GM12878 (cell line): ENCODE measurements at regions not wholly inside any gene's neighbourhood (a gene's known extent, or its start where the extent isn't known, plus 50 kb on each side); places are given as distances from the start of the nearest gene placed in this dataset.

Experiments used
- BACH1 ChIP-seq: fragments of 450-650 bp; IDR thresholded peaks from 2 replicates; pipeline ENCODE4 v1.6.1; 2017; ENCODE audit warnings: mild to moderate bottlenecking, borderline replicate concordance
- BHLHE40 ChIP-seq, 2 experiments: fragments of 450-650 bp in 1 of 2; IDR thresholded peaks; 2 replicates each; pipeline ENCODE4 v1.6.1; 2011 to 2017; ENCODE audit warnings: low read depth in 2 of 2, borderline replicate concordance in 1 of 2, improper control_type of control experiment in 1 of 2, low read length in 1 of 2, mild to moderate bottlenecking in 1 of 2
- CEBPZ ChIP-seq: fragments of 150-350 bp; IDR thresholded peaks from 2 replicates; pipeline ENCODE4 v1.6.1; 2016; ENCODE audit warnings: low read depth, low read length
- CREB1 ChIP-seq: IDR thresholded peaks from 2 replicates; pipeline ENCODE4 v1.6.1; 2012; ENCODE audit warnings: low read depth, mild to moderate bottlenecking, inconsistent platforms
- CREM ChIP-seq: IDR thresholded peaks from 2 replicates; pipeline ENCODE4 v1.6.1; 2014; ENCODE audit warnings: antibody characterized with exemption, low read depth
- CTCF ChIP-seq, 3 experiments: IDR thresholded peaks in 2 of 3; conservative IDR thresholded peaks in 1 of 3; 2 replicates each; pipeline ENCODE4 v1.5.1; 2011; ENCODE audit warnings: low read depth in 3 of 3, low read length in 3 of 3, mild to moderate bottlenecking in 3 of 3, control low read depth in 2 of 3, moderate library complexity in 2 of 3, inconsistent platforms in 1 of 3, mixed read lengths in 1 of 3; ENCODE audit not compliant: control insufficient read depth in 2 of 3, insufficient read depth in 1 of 3; ENCODE audit errors: extremely low read depth in 1 of 3
- DPF2 ChIP-seq: fragments of 450-650 bp; IDR thresholded peaks from 2 replicates; pipeline ENCODE4 v1.6.1; 2017; ENCODE audit warnings: mild to moderate bottlenecking
- E2F4 ChIP-seq: IDR thresholded peaks from 2 replicates; pipeline ENCODE4 v1.6.1; 2012; ENCODE audit warnings: low read depth, low read length, improper control_type of control experiment
- EGR1 ChIP-seq, 2 experiments: IDR thresholded peaks; 1 replicate in 1 of 2; 2 replicates in 1 of 2; pipeline ENCODE4 v1.6.1; 2011 to 2012; ENCODE audit warnings: low read depth in 2 of 2, low read length in 2 of 2, borderline replicate concordance in 1 of 2, mild to moderate bottlenecking in 1 of 2, moderate library complexity in 1 of 2
- ESRRA ChIP-seq: IDR thresholded peaks from 2 replicates; pipeline ENCODE4 v1.6.1; 2012; ENCODE audit warnings: mild to moderate bottlenecking, low read length, improper control_type of control experiment
- FOXK2 ChIP-seq: fragments of 450-650 bp; IDR thresholded peaks from 2 replicates; pipeline ENCODE4 v1.6.1; 2017; ENCODE audit warnings: mild to moderate bottlenecking, moderate library complexity
- HDGF ChIP-seq: fragments of 450-650 bp; IDR thresholded peaks from 2 replicates; pipeline ENCODE4 v1.6.1; 2016; ENCODE audit warnings: antibody characterized with exemption
- IRF4 ChIP-seq: IDR thresholded peaks from 2 replicates; pipeline ENCODE4 v1.6.1; 2011; ENCODE audit warnings: low read depth, low read length
- JUND ChIP-seq: IDR thresholded peaks from 2 replicates; pipeline ENCODE4 v1.6.1; 2012; ENCODE audit warnings: low read depth, mild to moderate bottlenecking, low read length, improper control_type of control experiment, moderate library complexity
- MAX ChIP-seq: IDR thresholded peaks from 2 replicates; pipeline ENCODE4 v1.6.1; 2012; ENCODE audit warnings: low read depth, low read length, improper control_type of control experiment
- PKNOX1 ChIP-seq: fragments of 450-650 bp; IDR thresholded peaks from 2 replicates; pipeline ENCODE4 v1.6.1; 2016; ENCODE audit warnings: mild to moderate bottlenecking
- POLR2A ChIP-seq: IDR thresholded peaks from 2 replicates; pipeline ENCODE4 v1.6.1; 2011; ENCODE audit warnings: low read depth, mild to moderate bottlenecking, low read length
- RCOR1 ChIP-seq: conservative IDR thresholded peaks from 2 replicates; pipeline ENCODE4 v1.6.1; 2012; ENCODE audit warnings: low read depth, low read length, improper control_type of control experiment
- RFX5 ChIP-seq: IDR thresholded peaks from 2 replicates; pipeline ENCODE4 v1.6.1; 2011; ENCODE audit warnings: low read depth, low read length, improper control_type of control experiment
- SMARCA5 ChIP-seq: fragments of 450-650 bp; IDR thresholded peaks from 2 replicates; pipeline ENCODE4 v1.6.1; 2017; ENCODE audit warnings: mild to moderate bottlenecking
- SMC3 ChIP-seq: IDR thresholded peaks from 2 replicates; pipeline ENCODE4 v1.6.1; 2011; ENCODE audit warnings: low read length, improper control_type of control experiment, borderline replicate concordance
- STAT1 ChIP-seq: fragments of 450-650 bp; conservative IDR thresholded peaks from 2 replicates; pipeline ENCODE4 v1.6.1; 2014; ENCODE audit warnings: antibody characterized with exemption, mild to moderate bottlenecking
- TARDBP ChIP-seq: IDR thresholded peaks from 2 replicates; pipeline ENCODE4 v1.6.1; 2016; ENCODE audit warnings: borderline replicate concordance
- ZNF207 ChIP-seq: fragments of 450-650 bp; IDR thresholded peaks from 2 replicates; pipeline ENCODE4 v1.6.1; 2014; ENCODE audit warnings: antibody characterized with exemption, mild to moderate bottlenecking, borderline replicate concordance
- TF ChIP-seq, protein P1 (sequence below): IDR thresholded peaks from 2 replicates; pipeline ENCODE4 v1.6.1; 2012; ENCODE audit warnings: low read length, inconsistent platforms

- TF ChIP-seq PKNOX1 (no peak), MAX (no peak), FOXK2 (no peak), E2F4 (no peak), CEBPZ (no peak), IRF4 (peak; percentile 59; the same call in 1 of the 2 replicates), CREM (peak; percentile 59; the same call in 1 of the 2 replicates), RCOR1 (no peak), POLR2A (no peak), CTCF (IDR thresholded peaks at IDR 0.05 in 2 of 3, conservative IDR thresholded peaks at IDR 0.05 in 1 of 3; ENCODE audit: control insufficient read depth in 2 of 3, extremely low read depth in 1 of 3, insufficient read depth in 1 of 3, low read depth in 3 of 3, low read length in 3 of 3) (no peak), BACH1 (no peak), TARDBP (no peak), DPF2 (no peak), CREB1 (peak; percentile 34; the same call in 1 of the 2 replicates), EGR1 (IDR thresholded peaks at IDR 0.05; ENCODE audit: borderline replicate concordance in 1 of 2, low read depth in 2 of 2, low read length in 2 of 2) (no peak), ZNF207 (no peak), SMC3 (no peak), HDGF (no peak), STAT1 (no peak), SMARCA5 (no peak), JUND (no peak), RFX5 (no peak), ESRRA (no peak), BHLHE40 (IDR thresholded peaks at IDR 0.05; ENCODE audit: borderline replicate concordance in 1 of 2, low read depth in 2 of 2, low read length in 1 of 2) (no peak)
- TF ChIP-seq, protein P1, sequence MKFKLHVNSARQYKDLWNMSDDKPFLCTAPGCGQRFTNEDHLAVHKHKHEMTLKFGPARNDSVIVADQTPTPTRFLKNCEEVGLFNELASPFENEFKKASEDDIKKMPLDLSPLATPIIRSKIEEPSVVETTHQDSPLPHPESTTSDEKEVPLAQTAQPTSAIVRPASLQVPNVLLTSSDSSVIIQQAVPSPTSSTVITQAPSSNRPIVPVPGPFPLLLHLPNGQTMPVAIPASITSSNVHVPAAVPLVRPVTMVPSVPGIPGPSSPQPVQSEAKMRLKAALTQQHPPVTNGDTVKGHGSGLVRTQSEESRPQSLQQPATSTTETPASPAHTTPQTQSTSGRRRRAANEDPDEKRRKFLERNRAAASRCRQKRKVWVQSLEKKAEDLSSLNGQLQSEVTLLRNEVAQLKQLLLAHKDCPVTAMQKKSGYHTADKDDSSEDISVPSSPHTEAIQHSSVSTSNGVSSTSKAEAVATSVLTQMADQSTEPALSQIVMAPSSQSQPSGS: peak; percentile 85
Measured at GRCh38 chr4:144316869-144317268, 176.4 kb upstream of the GYPA start (continued).
